Spinal cord (tissue), 9 donors: ENCODE measurements at regions not wholly inside any gene's neighbourhood (a gene's known extent, or its start where the extent isn't known, plus 50 kb on each side); places are given as distances from the start of the nearest gene placed in this dataset.
A peak's percentile ranks its signal among the peaks of the same experiment; 100 is the strongest.
"Not testable (repeated sequence)": the region's sequence is repeated elsewhere in the genome, so short reads cannot be mapped to it uniquely, and the experiment has no call there.

Source experiments
- DNase-seq, 6 donors: peaks; one replicate each; pipeline versions ENCODE4 v3.0.0 to v3.0.0-alpha.2; 2013 to 2015; ENCODE audit warnings: low spot score in 6 of 6, low read depth in 4 of 6
- H3K27ac ChIP-seq: one replicate; pipeline ENCODE4 v1.5.1; 2013; ENCODE audit warnings: low read depth, low read length, control low read depth
- H3K27me3 ChIP-seq: one replicate; pipeline ENCODE4 v1.6.1; 2013; ENCODE audit warnings: low read length; ENCODE audit not compliant: control insufficient read depth, insufficient read depth
- H3K36me3 ChIP-seq: one replicate; pipeline ENCODE4 v1.6.1; 2013; ENCODE audit warnings: low read length; ENCODE audit not compliant: control insufficient read depth, insufficient read depth
- H3K4me1 ChIP-seq: one replicate; pipeline ENCODE4 v1.6.1; 2013; ENCODE audit warnings: low read length; ENCODE audit not compliant: control insufficient read depth, insufficient read depth
- H3K4me3 ChIP-seq: one replicate; pipeline ENCODE4 v1.5.1; 2013; ENCODE audit warnings: low read depth, low read length, control low read depth
- H3K9me3 ChIP-seq: one replicate; pipeline ENCODE4 v1.6.1; 2013; ENCODE audit warnings: low read length; ENCODE audit not compliant: control insufficient read depth, insufficient read depth
- WGBS: methylation state at CpG from one replicate; pipeline ENCODE4 v1.1.5; 2013; ENCODE audit warnings: missing lambda C conversion rate; ENCODE audit not compliant: insufficient coverage; 5-methylcytosine and 5-hydroxymethylcytosine counted together
- donor health status: healthy.

DNA sequence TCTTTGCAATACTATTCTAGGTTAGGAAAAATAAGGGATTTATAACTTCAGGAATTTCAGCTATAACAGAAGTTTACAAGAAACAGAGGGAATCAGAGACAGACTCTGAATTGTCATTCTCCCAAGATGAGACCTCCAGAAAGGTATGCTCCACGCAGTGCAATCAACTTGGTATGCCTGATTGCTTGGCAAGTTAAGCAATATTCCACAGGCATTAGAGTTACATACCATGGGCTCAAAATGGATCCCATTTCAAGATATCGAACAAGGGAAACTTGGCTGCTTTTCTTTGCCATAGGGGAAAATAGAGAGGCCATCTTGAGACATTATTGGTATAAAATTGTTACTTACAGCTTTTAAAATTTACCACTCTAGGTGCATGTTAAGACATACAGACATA is 615.6 kb upstream of the SOX9 start:
- DNase-seq: no peak
- Histone ChIP-seq H3K9me3 (no peaks in the 10 kb centered on the region), H3K36me3 (no peaks in the 10 kb centered on the region), H3K27ac (no peak overlapping the region), H3K4me1 (no peaks in the 10 kb centered on the region), H3K4me3 (no peak overlapping the region), H3K27me3 (no peaks in the 10 kb centered on the region)
- WGBS: 90% methylated on average over 1 of the region's 2 CpGs

- H3K4me1 ChIP-seq: no peaks in the 10 kb centered on the region
- no peaks in the 10 kb centered on the region for H3K9me3 ChIP-seq
- 90% methylated on average over 2 of the region's 6 CpGs for WGBS
- H3K27me3 ChIP-seq: no peaks in the 10 kb centered on the region
- H3K4me3 ChIP-seq: no peak overlapping the region
- H3K27ac ChIP-seq: no peak overlapping the region
- DNase-seq: no peak
- H3K36me3 ChIP-seq: no peaks in the 10 kb centered on the region
Observed at GRCh38 chr17:71505981-71506380, 614.8 kb upstream of the SOX9 start.

GRCh38 chr17:71511266-71511995 is 609.4 kb upstream of the SOX9 start:
- Histone ChIP-seq H3K9me3 (no peaks in the 10 kb centered on the region), H3K27ac (no peak overlapping the region), H3K36me3 (no peaks in the 10 kb centered on the region), H3K4me1 (no peaks in the 10 kb centered on the region), H3K27me3 (no peaks in the 10 kb centered on the region), H3K4me3 (no peak overlapping the region)
- 69% methylated on average over 2 of the region's 3 CpGs for whole genome bisulfite sequencing
- DNase-seq: peak in 1 of 6 donors; percentile 38

DNA sequence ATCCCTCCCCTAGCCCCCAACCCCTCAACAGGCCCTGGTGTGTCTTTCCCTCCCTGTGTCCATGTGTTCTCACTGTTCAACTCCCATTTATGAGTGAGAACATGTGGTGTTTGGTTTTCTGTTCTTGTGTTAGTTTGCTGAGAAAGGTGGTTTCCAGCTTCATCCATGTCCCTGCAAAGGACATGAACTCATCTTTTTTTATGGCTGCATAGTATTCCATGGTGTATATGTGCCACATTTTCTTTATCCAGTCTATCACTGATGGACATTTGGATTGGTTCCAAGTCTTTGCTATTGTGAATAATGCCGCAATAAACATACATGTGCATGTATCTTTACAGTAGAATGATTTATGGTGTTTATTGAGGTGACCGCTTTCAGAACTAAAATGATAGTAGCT is 607.1 kb upstream of the SOX9 start:
- H3K4me3 ChIP-seq, H3K27ac ChIP-seq, H3K27me3 ChIP-seq, H3K4me1 ChIP-seq, H3K9me3 ChIP-seq, H3K36me3 ChIP-seq, DNase-seq: not testable (repeated sequence)
- WGBS: 100% methylated on average over 1 of the region's 2 CpGs

DNA sequence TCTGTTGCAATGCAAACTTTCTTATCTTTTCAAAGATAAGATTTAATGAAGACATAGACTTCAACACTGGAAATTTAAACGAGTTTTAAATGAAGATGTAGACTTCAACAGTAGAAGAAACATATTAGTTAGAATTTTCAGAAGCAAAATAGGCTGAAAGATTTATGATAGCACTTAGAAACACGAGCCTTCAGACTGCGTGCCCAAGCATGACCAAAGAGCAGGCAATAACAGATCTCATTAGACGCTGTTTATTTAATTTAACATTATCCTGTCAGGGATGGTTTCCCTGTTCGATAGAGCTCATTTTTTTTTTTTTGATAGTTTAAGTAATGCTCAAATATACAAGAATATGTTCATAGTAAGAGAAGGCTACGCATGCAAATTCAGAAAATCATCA is 604.7 kb upstream of the SOX9 start:
- DNase-seq: peak in 1 of 6 donors; percentile 69

GRCh38 chr17:71519285-71519684 is 601.5 kb upstream of the SOX9 start:
- no peak for DNase-seq
- no peaks in the 10 kb centered on the region for H3K9me3 ChIP-seq
- H3K27ac ChIP-seq: no peak overlapping the region
- no peaks in the 10 kb centered on the region for H3K4me1 ChIP-seq
- no peak overlapping the region for H3K4me3 ChIP-seq
- no peaks in the 10 kb centered on the region for H3K36me3 ChIP-seq
- no peaks in the 10 kb centered on the region for H3K27me3 ChIP-seq
- WGBS: 30% methylated on average over 1 of the region's 2 CpGs

More for the DNA sequence above, 604.7 kb upstream of the SOX9 start:
- Histone ChIP-seq H3K4me1 (no peaks in the 10 kb centered on the region), H3K9me3 (no peaks in the 10 kb centered on the region), H3K36me3 (no peaks in the 10 kb centered on the region), H3K27ac (no peak overlapping the region), H3K27me3 (no peaks in the 10 kb centered on the region), H3K4me3 (no peak overlapping the region)
- WGBS: no CpG with 5 or more reads among the region's 6 CpGs

- Histone ChIP-seq H3K27ac (no peak overlapping the region), H3K9me3 (no peaks in the 10 kb centered on the region), H3K4me3 (no peak overlapping the region), H3K36me3 (no peaks in the 10 kb centered on the region), H3K4me1 (no peaks in the 10 kb centered on the region), H3K27me3 (no peaks in the 10 kb centered on the region)
- WGBS: no CpG with 5 or more reads among the region's 2 CpGs
- DNase-seq: no peak
Observed at GRCh38 chr17:71521724-71522123, 599.1 kb upstream of the SOX9 start.

DNA sequence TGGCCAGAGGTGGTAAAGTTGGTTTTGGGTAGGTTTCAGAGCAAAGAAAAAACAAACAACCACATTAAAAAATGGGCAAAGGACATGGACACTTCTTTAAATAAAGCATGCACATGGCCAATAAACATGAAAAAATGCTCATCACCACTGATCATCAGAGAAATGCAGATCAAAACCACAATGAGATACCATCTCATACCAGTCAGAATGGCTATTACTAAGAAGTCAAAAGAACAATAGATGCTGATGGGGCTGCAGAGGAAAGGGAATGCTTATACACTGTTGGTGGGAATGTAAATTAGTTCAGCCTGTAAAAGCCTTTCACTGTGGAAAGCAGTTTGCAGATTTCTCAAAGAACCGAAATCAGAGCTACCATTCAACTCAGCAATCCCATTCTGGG is 598.4 kb upstream of the SOX9 start:
- Histone ChIP-seq H3K4me3 (no peak overlapping the region), H3K36me3 (no peaks in the 10 kb centered on the region), H3K27ac (no peak overlapping the region), H3K27me3 (no peaks in the 10 kb centered on the region), H3K9me3 (no peaks in the 10 kb centered on the region), H3K4me1 (no peaks in the 10 kb centered on the region)
- no peak for DNase-seq
- no CpG with 5 or more reads among the region's 1 CpG for WGBS

DNA sequence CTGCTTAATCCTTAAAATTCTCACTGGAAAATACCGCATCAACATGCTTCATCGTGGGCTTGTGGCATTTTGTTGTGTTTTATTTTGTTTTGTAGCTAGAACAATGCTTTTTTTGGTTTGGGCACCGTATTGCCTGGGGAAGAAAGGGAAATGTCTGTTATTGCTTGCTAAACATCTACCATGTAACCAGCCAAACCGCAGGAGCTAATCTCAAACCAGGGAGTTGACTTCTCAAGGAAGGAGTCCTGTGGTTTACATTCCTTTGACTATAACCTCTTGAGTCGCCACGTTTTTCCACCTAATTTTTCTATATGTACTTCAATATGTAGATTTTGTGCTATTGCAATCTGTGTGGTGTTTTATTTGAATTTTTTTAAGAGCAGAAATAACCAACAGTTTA is 593.5 kb upstream of the SOX9 start:
- WGBS: no CpG with 5 or more reads among the region's 6 CpGs
- H3K9me3 ChIP-seq: no peaks in the 10 kb centered on the region

GRCh38 chr17:71528210-71528609 is 592.6 kb upstream of the SOX9 start:
- no peaks in the 10 kb centered on the region for H3K4me1 ChIP-seq
- no peaks in the 10 kb centered on the region for H3K9me3 ChIP-seq
- no peak for DNase-seq
- H3K4me3 ChIP-seq: no peak overlapping the region
- no peaks in the 10 kb centered on the region for H3K36me3 ChIP-seq
- no peaks in the 10 kb centered on the region for H3K27me3 ChIP-seq
- H3K27ac ChIP-seq: no peak overlapping the region

More for the DNA sequence above, 593.5 kb upstream of the SOX9 start:
- H3K4me1 ChIP-seq: no peaks in the 10 kb centered on the region
- no peak for DNase-seq
- no peaks in the 10 kb centered on the region for H3K36me3 ChIP-seq
- no peaks in the 10 kb centered on the region for H3K27me3 ChIP-seq
- H3K27ac ChIP-seq: no peak overlapping the region
- no peak overlapping the region for H3K4me3 ChIP-seq
